SK-N-SH treated with all-trans-retinoic acid at 6 μM for 48 hours (cell line): ENCODE measurements at regions not wholly inside any gene's neighbourhood (a gene's known extent, or its start where the extent isn't known, plus 50 kb on each side); places are given as distances from the start of the nearest gene placed in this dataset.

Experiments used
- ATAC-seq: fragments of 200-7000 bp; cut with Tn5 transposase; 3 replicates; pipeline ENCODE4 v1.9.1; 2020; ENCODE audit warnings: mild to moderate bottlenecking, moderate library complexity
- ARNTL ChIP-seq: fragments of 450-650 bp; formaldehyde crosslinking; IDR thresholded peaks from 2 replicates; pipeline ENCODE4 v1.5.0; 2020; ENCODE audit warnings: low read depth, mild to moderate bottlenecking, moderate library complexity, borderline replicate concordance
- BACH2 ChIP-seq: fragments of 250-450 bp; sonication (Bioruptor Pico); IDR thresholded peaks from 2 replicates; pipeline ENCODE4 v1.9.0; 2021; ENCODE audit warnings: mild to moderate bottlenecking, borderline replicate concordance
- CREB5 ChIP-seq: fragments of 250-450 bp; sonication (Bioruptor Pico); IDR thresholded peaks from 2 replicates; pipeline ENCODE4 v1.5.1; 2020; ENCODE audit warnings: low read depth, mild to moderate bottlenecking, moderate library complexity
- CSDC2 ChIP-seq: fragments of 250-450 bp; sonication (Bioruptor Pico); IDR thresholded peaks from 2 replicates; pipeline ENCODE4 v1.5.0; 2020; ENCODE audit warnings: mild to moderate bottlenecking, moderate library complexity
- CSRNP3 ChIP-seq: fragments of 250-450 bp; sonication (Bioruptor Pico); IDR thresholded peaks from 2 replicates; pipeline ENCODE4 v1.5.1; 2021; ENCODE audit warnings: mild to moderate bottlenecking, moderate library complexity
- ESRRG ChIP-seq: fragments of 250-450 bp; sonication (Bioruptor Pico); IDR thresholded peaks from 2 replicates; pipeline ENCODE4 v1.6.1; 2021; ENCODE audit warnings: mild to moderate bottlenecking
- GLIS3 ChIP-seq: fragments of 250-450 bp; sonication (Bioruptor Pico); IDR thresholded peaks from 2 replicates; pipeline ENCODE4 v1.5.0; 2020; ENCODE audit warnings: mild to moderate bottlenecking, moderate library complexity
- PATZ1 ChIP-seq: fragments of 250-450 bp; sonication (Bioruptor Pico); IDR thresholded peaks from 2 replicates; pipeline ENCODE4 v1.8.0; 2020; ENCODE audit warnings: mild to moderate bottlenecking, moderate library complexity, borderline replicate concordance
- POU6F1 ChIP-seq: fragments of 250-450 bp; sonication (Bioruptor Pico); IDR thresholded peaks from 2 replicates; pipeline ENCODE4 v1.8.0; 2021; ENCODE audit warnings: low read depth, mild to moderate bottlenecking, moderate library complexity, borderline replicate concordance
- SNAI2 ChIP-seq: fragments of 250-450 bp; sonication (Bioruptor Pico); IDR thresholded peaks from 2 replicates; pipeline ENCODE4 v1.5.0; 2020; ENCODE audit warnings: mild to moderate bottlenecking, moderate library complexity
- TOX ChIP-seq: fragments of 250-450 bp; sonication (Bioruptor Pico); IDR thresholded peaks from 2 replicates; pipeline ENCODE4 v1.8.0; 2021; ENCODE audit warnings: mild to moderate bottlenecking, moderate library complexity, borderline replicate concordance
- TSHZ2 ChIP-seq: fragments of 250-450 bp; sonication (Bioruptor Pico); IDR thresholded peaks from 2 replicates; pipeline ENCODE4 v1.5.0; 2020; ENCODE audit warnings: mild to moderate bottlenecking, moderate library complexity
- ZC3H10 ChIP-seq: fragments of 250-450 bp; sonication (Bioruptor Pico); IDR thresholded peaks from 2 replicates; pipeline ENCODE4 v1.5.1; 2021; ENCODE audit warnings: mild to moderate bottlenecking, moderate library complexity
- ZFP30 ChIP-seq: fragments of 450-650 bp; formaldehyde crosslinking; IDR thresholded peaks from 2 replicates; pipeline ENCODE4 v1.5.0; 2022; ENCODE audit warnings: mild to moderate bottlenecking, moderate library complexity
- ZNF70 ChIP-seq: fragments of 450-650 bp; formaldehyde crosslinking; IDR thresholded peaks from 2 replicates; pipeline ENCODE4 v1.5.0; 2020; ENCODE audit warnings: mild to moderate bottlenecking, moderate library complexity

- TF ChIP-seq POU6F1 (no peak), SNAI2 (no peak), CSRNP3 (no peak), CSDC2 (no peak), TSHZ2 (no peak)
These were observed 125.3 kb upstream of the B3GAT2 start (continued) for GRCh38 chr6:71082033-71082650.

GRCh38 chr6:71083308-71083820 is 126.5 kb upstream of the B3GAT2 start:
- ATAC-seq = no peak
- TF ChIP-seq SNAI2 (no peak), CREB5 (no peak), ZNF70 (no peak), ZFP30 (no peak), CSDC2 (no peak), ESRRG (CRISPR knock-in tag) (no peak), PATZ1 (CRISPR knock-in tag) (no peak), POU6F1 (no peak), ARNTL (CRISPR knock-in tag) (no peak), CSRNP3 (no peak), TOX (CRISPR knock-in tag) (no peak)

GRCh38 chr6:71088166-71088565 is 131.3 kb upstream of the B3GAT2 start:
- no peak for ATAC-seq
- TF ChIP-seq ARNTL (CRISPR knock-in tag) (no peak), GLIS3 (CRISPR knock-in tag) (no peak), ZC3H10 (no peak)

- ATAC-seq = no peak
- TF ChIP-seq CREB5 = no peak
- TF ChIP-seq TOX (CRISPR knock-in tag) = no peak
- no peak for TF ChIP-seq ESRRG (CRISPR knock-in tag)
- no peak for TF ChIP-seq BACH2 (CRISPR knock-in tag)
- no peak for TF ChIP-seq POU6F1
- TF ChIP-seq ARNTL (CRISPR knock-in tag) = no peak
- TF ChIP-seq SNAI2 = no peak
These were observed 133.4 kb upstream of the B3GAT2 start for GRCh38 chr6:71090217-71090616.
